ENCODE measurements at regions not wholly inside any gene's neighbourhood (a gene's known extent, or its start where the extent isn't known, plus 50 kb on each side); places are given as distances from the start of the nearest gene placed in this dataset.
A peak's percentile ranks its signal among the peaks of the same experiment; 100 is the strongest.

DNA sequence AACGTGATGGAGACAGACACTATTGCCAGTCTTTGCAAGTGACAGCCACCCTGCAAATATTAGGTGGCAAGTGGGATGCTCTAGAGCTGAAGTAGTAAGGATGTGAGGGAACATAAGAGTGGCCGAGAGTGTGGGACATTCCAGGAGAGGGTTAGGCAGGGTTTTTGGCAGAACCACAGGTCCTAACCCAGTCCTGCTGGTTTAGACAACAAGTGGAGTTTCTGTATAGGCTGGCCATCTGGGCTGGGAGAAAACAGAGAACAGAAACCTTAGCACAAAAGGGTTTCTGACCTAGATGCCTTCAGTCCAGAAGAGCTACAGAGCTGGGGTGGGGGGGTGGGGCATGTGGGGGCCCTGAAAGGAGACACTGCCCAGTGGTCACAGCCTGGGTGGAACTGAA, 107.4 kb downstream of the TMEM174 start:
- ATAC-seq (no peak), DNase-seq (no peak)
- intact Hi-C loops (cut with DNase I, micrococcal nuclease) = no loop called here

DNA sequence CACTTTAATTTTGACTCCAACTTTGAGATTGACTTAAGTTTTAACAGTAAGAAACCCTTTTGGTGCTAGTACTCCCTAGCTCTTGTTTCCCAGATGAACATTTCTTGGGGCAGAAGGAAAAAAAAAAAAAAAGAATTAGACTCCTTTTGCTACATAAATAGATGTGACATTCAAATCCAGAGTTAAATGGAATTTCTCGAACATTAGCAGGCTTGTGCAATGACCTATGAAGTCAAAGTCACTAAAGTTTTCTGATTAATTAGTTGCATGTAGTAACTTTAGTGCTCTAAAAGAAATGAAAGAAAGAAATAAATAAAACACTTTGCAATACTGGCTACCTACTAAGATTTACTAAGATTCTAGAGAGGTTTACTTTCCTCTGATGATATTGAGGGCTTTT, 106.8 kb downstream of the TMEM174 start:
- ATAC-seq (no peak), DNase-seq (no peak)
- intact Hi-C loops (cut with DNase I, micrococcal nuclease) = no loop called here

DNA sequence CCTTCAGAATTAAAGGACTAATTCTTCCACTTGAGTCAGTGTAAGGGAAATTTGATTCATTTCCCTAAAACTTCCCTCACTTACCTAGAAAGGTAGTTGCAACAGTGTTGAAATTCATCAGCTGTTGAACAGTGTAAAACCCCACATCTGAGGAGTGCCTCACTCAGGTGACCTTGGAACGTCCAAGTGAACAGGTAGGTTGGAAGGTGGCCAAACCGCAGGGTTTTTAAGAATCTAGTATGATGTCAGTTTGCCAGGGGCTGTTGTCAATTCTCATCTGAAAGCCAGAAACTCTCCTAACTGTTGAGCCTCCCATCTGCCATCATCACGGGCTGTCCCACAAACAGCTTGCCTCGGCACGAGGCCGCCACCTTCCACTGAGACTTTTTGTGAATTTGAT, 105.7 kb downstream of the TMEM174 start:
- no peak for ATAC-seq
- DNase-seq = no peak
- intact Hi-C loops (cut with DNase I, micrococcal nuclease) = no loop called here

DNA sequence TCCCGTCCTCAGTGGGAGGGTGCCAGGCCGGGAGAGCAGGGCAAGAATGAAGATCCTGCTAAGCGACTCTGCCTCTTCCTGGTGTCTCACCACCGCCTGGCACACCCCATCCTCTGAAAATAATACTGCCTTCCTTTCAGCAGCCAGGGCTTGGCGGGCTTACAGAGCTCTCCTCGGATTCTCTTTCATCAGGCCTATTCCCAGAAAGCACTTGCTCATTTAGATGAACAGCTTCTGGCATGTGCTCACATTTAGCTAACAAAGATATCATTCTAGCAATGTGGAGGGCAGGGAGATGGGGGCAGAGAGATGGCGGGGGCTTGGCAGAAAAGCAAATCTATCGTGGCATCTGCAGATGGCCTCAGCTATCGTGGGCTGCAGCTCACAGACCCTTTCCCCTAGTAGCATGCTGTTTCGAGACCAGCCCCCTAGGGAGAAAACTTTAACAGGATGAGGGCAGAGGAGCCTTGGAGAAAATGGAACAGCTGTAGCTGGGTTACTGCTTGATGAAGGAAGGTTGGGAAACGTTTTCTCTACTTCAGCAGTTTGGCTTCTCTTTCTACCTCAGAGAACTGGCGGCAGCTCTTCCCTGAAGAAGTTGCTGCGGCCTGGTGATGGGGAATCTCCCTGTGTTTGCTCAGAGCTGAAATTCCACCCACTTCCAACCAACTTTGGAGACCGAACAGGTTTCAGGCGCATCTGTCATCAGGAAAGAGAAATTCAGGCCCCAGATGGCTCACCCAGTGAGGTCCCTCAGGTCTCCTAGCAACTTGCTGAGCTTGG, 102.1 kb downstream of the TMEM174 start:
- intact Hi-C loops (cut with DNase I, micrococcal nuclease) = no loop called here
- DNase-seq (no peak), ATAC-seq (no peak)

DNA sequence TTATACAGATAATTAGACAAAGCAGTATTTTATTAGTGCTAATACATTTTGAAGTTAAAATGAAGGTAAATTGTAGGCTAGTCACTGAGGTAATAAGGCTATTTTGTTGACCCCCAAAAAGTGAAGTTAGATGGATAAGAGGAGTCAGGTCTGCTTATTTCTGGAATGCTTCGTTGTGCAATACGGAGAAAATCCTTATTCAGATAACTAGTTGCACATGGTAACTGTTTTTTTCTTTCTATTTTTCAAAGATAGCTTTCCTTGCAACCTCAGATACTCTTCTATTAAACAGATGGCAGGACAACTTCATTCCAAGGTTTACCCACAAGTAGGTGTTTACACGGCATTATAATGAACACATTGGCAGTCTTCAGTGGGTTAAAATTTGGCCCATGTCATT, 101.1 kb downstream of the TMEM174 start:
- ATAC-seq (no peak), DNase-seq (no peak)
- intact Hi-C loops (cut with DNase I, micrococcal nuclease) = no loop called here

DNA sequence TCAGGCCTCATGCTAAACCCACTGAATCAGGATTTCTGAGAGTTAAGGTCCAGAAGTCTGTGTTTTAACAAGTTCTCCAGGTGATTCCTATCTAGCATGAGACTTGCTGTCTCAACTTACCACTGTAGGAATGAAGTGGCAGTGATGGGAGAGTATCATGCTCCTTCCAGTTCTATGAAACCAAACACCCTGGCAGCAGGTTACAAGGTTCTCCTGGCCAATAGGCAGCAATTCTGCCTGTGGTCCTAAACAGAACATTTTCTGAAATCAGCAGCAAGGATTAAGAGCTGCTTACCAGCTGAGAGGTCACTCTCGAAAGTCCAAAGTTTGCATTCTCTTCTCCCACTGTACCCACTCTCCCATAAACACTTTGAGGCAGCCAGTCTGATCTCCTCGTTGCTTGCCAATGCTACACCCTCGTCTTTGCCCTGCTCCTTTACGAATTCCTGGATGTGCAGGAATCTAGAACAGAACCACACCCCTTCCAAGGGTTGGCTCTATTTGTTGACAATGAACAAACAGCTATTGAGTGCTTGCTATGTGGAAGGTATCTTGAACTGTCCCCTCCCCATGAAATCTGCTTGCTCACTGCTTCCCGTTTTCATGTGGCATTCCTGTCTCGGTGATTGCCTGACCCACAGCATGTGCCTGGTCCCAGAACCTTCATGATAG, 100.5 kb downstream of the TMEM174 start:
- intact Hi-C loops (cut with DNase I, micrococcal nuclease) = no loop called here

DNA sequence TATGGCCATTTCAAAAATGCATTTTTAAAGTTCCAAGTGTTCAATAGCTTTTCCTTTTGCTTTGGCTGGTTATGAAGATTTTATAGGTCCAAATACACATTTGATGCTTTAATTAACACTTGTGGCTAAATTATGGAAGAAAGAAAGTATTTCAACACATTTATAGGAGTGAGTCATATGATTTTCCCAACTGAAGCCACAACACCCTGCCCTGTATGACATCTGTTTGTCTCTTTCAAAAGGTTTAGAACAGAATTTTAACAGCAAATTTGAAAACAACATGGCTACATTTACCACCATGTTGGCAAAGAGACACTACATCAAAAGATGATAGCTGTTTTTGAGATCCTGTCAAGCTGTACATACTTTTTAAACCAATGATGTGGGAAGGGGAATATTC, 99.4 kb downstream of the TMEM174 start:
- intact Hi-C loops (cut with DNase I, micrococcal nuclease) = no loop called here
- ATAC-seq = no peak

More for the DNA sequence above, 100.5 kb downstream of the TMEM174 start:
- ATAC-seq (peak; percentile 29), DNase-seq (no peak)

DNA sequence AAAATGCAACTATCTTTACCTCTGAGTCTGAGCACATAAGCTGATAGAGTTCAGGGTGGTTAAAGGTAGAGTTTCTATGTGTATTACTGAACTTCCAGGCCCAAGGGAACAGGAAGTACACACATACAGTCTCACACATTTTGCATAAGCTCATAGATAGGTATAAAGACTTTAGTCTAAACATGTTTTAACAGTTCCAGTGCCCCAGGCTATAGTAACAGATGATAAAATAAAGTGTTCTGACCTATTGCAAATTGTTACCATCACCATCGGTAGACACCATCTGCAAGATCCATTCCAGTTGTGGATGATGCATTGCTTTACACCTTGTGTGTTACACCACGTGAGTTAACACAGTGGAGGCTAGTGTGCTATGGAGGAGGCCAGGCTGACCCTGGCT, 95.8 kb downstream of the TMEM174 start:
- intact Hi-C loops (cut with DNase I, micrococcal nuclease) = no loop called here
- ATAC-seq = no peak
- no peak for DNase-seq

More for the DNA sequence above, 99.4 kb downstream of the TMEM174 start:
- no peak for DNase-seq

DNA sequence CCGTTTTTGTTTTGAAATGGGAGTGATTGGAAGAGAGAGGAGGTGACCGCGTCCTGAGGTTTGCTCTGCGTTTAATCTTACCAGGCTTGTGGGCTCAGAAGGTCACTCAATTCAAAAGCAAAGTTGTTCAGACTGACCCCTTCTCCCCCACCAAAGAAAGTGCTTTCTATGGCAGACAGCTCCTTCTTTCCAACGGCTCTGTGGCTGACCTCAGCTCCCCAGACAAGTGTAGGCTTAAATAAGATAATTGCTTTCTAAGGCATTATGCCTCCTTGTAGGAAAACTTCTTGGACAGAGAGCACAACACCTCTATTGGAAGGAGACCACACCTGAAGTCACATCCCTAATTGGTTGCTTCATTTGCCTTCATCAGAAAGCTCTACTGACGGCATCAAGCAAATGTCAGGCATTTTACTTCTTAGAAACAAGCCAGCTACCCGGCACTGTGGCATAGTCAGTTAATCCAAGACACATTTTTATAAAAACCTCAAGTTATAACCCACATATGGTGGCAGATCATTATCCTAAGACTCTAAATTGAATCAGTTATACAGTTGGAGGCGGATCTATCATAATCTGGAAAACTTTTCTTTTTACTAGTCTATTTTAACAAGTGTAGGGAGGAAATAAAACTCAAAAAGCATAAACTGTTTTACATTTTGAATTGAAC, 94.9 kb downstream of the TMEM174 start:
- ATAC-seq (no peak), DNase-seq (no peak)
- intact Hi-C loops (cut with DNase I, micrococcal nuclease) = no loop called here

DNA sequence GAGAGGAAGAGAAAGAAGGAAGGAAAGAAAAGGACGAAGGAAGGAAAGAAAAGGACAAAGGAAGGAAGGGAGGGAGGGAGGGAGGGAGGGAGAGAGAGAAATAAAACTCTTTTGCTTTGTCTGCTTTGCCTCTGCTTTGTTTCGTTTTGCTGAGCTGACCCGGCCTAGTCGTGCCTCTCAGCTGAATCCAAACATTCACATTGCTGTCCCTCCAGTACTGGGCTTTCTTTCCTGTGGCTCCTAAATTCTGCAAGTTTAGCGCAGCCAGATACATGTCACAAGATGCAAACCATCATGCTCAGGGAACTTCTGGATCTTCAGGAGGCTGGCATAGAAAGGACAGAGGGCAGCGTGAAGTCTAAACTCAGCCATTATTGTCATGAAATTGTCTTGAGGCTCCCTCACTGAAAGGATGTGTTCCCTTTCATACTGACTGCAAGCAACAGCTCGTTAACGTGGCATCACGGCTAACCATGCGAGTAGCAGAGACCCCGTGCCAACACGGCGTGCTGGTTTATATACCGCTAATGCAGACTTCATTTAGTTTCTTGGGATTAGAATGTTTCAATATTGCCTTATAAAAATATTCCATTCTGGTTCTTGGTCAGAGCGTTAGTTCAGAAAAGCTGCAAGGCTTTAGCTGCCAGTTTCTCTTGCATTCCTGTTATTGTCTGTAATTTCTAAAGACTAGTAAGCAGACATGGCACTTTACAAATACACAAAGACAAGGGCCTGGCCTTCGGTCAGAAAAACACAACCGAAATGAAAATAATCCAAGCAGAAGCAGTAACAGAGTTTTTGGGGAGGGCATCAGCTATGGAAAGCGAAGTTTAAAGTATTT, 94.2 kb downstream of the TMEM174 start:
- intact Hi-C loops (cut with DNase I, micrococcal nuclease) = no loop called here
- ATAC-seq = no peak
- DNase-seq = no peak

DNA sequence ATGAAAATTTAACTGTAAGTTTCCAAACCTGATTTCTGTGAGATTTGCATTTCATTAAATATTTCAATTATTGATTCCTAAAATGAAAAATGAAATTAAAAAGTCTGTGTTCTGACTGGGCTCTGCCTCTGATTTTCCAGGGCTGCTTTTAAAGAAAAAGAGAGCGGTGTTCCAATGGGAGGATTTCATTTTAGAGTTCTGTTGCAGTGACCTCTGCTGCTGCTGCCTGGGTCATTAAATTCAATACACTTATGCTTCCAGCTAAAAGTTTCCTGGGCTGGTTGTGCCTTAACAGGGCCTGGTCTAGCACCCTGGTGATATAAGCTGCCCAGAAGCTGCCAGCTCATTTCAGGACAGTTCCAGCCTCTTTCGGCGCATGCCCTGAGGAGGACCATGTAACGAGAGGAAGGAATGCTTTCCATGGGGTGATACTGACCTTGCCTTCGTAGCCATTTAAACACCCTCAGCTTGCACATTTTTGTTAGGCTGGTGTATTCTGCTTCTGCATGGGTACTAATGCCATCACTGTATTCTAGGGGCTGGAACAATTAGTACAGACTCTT, 93.3 kb downstream of the TMEM174 start:
- no peak for DNase-seq
- intact Hi-C loops (cut with DNase I, micrococcal nuclease) = no loop called here
- ATAC-seq = no peak

DNA sequence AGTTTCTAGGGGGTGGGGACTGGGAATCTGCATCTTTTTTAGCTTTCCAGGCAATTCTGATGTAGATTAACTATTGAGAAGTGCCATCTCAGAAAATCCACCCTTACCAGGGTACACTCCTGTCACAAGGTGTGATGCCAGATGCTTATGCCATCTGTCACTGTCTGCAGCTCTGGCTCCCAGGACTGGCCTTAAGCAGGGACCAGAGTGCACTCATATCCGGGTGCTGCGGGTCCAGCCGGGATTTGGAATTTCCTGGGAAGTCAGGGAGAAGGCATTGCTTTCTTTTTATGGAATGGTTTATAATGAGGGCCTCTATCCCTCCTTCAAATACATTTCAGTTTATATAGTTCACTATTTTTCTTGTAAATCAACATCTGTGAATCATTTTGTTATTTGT, 92.6 kb downstream of the TMEM174 start:
- no peak for DNase-seq
- intact Hi-C loops (cut with DNase I, micrococcal nuclease) = no loop called here
- no peak for ATAC-seq

DNA sequence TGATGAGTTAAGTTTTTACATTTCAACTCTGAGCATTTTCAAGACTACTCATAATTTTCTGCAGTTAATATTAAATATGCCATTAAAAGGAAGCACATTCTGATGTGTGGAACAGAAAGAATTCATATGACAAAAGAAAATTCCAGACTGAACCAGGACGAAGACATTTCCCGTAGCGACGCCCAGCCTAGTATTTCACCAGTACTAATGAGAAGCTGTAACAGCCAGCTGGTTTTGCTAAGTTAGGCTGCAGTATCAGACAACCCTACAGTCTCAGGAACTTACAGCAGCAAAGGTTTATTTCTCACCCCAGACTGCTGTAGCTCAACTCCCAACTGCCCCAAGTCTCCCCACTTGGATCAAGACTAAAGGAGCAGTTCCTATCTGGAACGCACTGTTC, 91.6 kb downstream of the TMEM174 start:
- DNase-seq (no peak), ATAC-seq (no peak)
- intact Hi-C loops (cut with DNase I, micrococcal nuclease) = no loop called here

DNA sequence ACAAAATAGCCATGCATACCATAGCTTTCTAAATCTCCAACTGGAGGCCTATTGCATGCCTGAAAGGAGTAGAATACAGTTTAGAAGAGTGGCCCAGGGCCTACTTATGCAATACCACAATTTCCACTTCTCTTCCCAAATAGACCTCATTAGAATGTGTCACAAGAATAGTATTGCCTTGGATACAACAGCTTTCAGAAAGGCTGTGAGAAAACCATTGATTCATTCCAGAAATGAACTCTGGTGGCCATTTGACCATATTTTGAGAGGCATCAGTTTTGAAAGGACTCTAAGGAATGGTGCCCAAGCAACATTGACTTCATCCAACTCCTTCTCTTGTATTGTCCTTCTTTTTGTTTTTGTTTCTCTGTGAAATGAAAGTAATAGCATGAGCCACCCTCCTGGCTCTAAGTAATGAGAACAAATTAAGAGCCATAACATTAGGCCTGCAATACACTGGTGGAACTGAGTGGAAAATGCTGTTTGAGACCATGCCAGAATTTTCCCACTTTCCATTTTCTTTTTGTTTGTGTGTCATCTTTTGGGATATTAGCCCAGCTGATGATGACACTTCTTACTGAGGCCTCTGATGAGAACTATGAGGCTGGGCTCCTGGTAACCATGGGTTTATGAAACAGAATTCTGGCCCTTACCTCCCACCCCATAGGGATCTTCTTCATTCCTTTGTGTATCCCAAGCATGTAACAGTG, 90.2 kb downstream of the TMEM174 start:
- ATAC-seq = no peak
- intact Hi-C loops (cut with DNase I, micrococcal nuclease) = no loop called here
- no peak for DNase-seq

DNA sequence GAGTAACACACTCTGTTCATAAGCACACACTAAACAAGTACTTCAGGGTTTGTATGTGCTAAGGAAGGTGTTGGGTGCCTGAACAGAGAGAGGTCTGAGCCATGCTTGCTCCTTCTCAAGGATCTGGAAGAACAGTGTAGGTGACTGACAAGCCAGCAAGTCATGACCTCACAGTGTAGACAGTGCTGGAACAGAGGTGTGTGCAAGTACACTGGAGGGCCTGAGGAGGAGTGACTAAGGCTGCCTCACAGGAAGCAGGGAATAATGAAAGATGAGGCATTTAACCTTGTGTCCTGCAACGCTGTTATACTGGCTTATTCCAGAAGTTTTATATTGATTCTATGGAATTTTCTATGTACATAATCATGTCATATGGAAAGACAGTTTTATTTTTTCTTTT, 83.9 kb downstream of the TMEM174 start:
- ATAC-seq (no peak), DNase-seq (no peak)
- intact Hi-C loops (cut with DNase I, micrococcal nuclease) = no loop called here

DNA sequence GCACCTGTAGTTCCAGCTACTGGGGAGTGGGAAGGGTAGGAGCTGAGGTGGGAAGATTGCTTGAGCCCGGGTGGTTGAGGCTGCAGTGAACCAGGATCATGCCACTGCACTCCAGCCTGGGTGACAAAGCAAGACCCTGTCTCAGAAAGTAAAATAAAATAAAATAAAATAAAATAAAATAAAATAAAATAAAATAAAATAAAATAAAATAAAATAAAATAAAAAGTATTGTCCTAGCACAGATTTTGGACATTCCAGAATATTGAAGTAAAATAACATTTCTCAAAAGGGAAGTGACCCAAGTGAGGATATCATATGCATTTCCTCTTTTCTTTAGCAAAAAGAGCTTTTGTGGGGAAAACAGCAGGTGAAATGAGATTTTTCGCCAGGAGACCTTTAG, 83.5 kb downstream of the TMEM174 start:
- intact Hi-C loops (cut with DNase I, micrococcal nuclease) = no loop called here

DNA sequence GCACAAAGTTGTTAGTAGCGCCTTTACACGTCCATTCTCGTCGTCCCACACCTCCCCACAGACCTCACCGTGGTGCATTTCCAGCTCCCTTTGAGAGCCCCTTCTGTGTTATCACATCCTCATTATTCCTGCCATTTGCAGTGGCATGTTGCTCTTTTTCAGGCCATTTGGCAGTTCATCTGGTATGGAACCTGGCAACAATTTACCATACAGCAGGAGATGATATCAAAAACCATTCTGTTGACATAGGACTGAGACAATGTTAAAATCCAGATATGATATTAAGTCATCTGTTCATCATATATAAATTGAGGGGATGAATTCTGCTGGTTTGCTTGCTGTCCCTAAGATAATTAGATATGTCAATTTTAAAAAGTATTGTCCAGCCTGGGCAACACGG, 83.0 kb downstream of the TMEM174 start:
- DNase-seq (no peak), ATAC-seq (no peak)
- intact Hi-C loops (cut with DNase I, micrococcal nuclease) = no loop called here

More for the DNA sequence above, 83.5 kb downstream of the TMEM174 start:
- ATAC-seq (no peak), DNase-seq (no peak)

DNA sequence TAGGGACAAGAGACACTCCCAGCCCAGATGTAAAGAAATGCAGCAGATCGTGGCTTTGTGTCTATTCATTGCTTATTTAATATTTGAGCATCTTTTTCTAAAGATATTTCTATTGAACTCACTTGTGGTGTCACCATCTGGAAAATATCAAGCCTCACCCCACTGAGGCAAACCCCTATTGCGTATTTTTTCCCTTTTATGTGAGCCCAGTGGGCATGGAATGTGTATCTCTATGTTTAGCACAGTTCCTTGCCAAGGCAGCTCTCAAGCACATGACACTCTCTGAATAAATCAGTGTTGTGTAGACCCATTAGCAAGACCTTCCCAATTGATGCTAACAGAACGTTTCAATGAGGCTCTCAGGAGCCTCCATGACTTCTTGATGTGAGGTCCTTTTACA, 81.6 kb downstream of the TMEM174 start:
- ATAC-seq (no peak), DNase-seq (no peak)
- intact Hi-C loops (cut with DNase I, micrococcal nuclease) = no loop called here
